Heart left ventricle (tissue), 13 donors: ENCODE measurements at regions not wholly inside any gene's neighbourhood (a gene's known extent, or its start where the extent isn't known, plus 50 kb on each side); places are given as distances from the start of the nearest gene placed in this dataset.

ENCODE experiments used
- POLR2A ChIP-seq, 2 donors: fragments of 450-650 bp; IDR thresholded peaks; one replicate each; pipeline ENCODE4 v1.6.1; 2017; ENCODE audit warnings: antibody characterized with exemption in 2 of 2, mild to moderate bottlenecking in 2 of 2, moderate library complexity in 2 of 2
- TF ChIP-seq, protein P1 (sequence below), 12 donors: fragments of 200-600 bp; sonication (generic) in 4 of 12; IDR thresholded peaks; one replicate each; pipeline versions ENCODE4 v1.5.0 to v1.8.0; 2018 to 2022; ENCODE audit warnings: antibody characterized with exemption in 12 of 12, mild to moderate bottlenecking in 5 of 12
- donor health status: ischemic (EF 13 %, LVEDD 7.1; RV severe dilation, severe dysfunction).
- donor health status: DM: no; HTN: yes; CAD: no.
- donor health status: DM: no; HTN: no; CAD: no.
- donor health status: ischemic (EF 25% LVEDD 6.9; RV normal size, moderate dysfunction).
- donor health status: ischemic (EF 25% LVEDD 5.7; RV mildly dilated, moderate dysfunction).
- donor health status: ischemic (EF 35%, LVEDD 5.7; RV mildly dilated, moderate dysfunction).
- donor health status: nonischemic (EF 11% LVEDD 7.7; RV severe dilation, severe dysfunction).
- donor health status: DM: yes; HTN: yes; CAD: no.
- donor health status: PGD.
- donor health status: ischemic (EF 29% LVEDD 5.4; RV normal size, mild dysfunction).
- donor health status: nonischemic (EF 23%, LVEDD 6.1; RV moderate dilation, normal function).

DNA sequence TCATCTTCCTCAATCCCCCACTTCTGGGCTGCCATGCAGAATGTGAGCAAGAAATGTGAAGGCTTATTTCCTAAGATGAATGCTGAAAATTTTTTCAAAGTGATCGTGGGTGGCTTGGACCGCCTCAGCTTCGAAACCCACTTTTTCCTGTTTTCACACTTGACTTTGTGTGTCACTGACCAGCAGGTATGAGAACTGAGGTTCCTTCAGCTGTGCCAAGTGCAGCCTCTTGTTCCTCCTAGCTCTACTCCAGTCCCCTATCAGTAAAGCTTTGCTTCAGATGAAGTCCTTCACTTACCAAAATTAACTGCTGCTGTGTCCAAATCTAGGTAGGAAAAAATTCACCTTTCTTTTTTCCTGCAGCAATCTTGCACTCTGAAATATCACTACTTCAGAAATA lies 382.6 kb downstream of the DTWD2 start:
- TF ChIP-seq, protein P1, sequence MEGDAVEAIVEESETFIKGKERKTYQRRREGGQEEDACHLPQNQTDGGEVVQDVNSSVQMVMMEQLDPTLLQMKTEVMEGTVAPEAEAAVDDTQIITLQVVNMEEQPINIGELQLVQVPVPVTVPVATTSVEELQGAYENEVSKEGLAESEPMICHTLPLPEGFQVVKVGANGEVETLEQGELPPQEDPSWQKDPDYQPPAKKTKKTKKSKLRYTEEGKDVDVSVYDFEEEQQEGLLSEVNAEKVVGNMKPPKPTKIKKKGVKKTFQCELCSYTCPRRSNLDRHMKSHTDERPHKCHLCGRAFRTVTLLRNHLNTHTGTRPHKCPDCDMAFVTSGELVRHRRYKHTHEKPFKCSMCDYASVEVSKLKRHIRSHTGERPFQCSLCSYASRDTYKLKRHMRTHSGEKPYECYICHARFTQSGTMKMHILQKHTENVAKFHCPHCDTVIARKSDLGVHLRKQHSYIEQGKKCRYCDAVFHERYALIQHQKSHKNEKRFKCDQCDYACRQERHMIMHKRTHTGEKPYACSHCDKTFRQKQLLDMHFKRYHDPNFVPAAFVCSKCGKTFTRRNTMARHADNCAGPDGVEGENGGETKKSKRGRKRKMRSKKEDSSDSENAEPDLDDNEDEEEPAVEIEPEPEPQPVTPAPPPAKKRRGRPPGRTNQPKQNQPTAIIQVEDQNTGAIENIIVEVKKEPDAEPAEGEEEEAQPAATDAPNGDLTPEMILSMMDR (IDR thresholded peaks at IDR 0.05), result no peak
- TF ChIP-seq POLR2A (IDR thresholded peaks at IDR 0.05), result no peak
